Choroid plexus epithelial cell (primary cell): ENCODE measurements at regions not wholly inside any gene's neighbourhood (a gene's known extent, or its start where the extent isn't known, plus 50 kb on each side); places are given as distances from the start of the nearest gene placed in this dataset.

ENCODE experiments used
- DNase-seq: peaks from one replicate; pipeline ENCODE4 v3.0.0-alpha.2; 2010; ENCODE audit warnings: low read depth
- H3K4me3 ChIP-seq: 2 replicates; pipeline ENCODE4 v1.5.1; 2011; ENCODE audit warnings: low read depth, mild to moderate bottlenecking, control low read depth, low read length, moderate library complexity
- CTCF ChIP-seq: conservative IDR thresholded peaks from 2 replicates; pipeline ENCODE4 v1.5.1; 2011; ENCODE audit warnings: low read depth, mild to moderate bottlenecking, control low read depth, inconsistent platforms, low read length, moderate library complexity

- no peak for DNase-seq
- no peak for TF ChIP-seq CTCF
- H3K4me3 ChIP-seq: no peak overlapping the region
Measured at GRCh38 chr1:114336360-114336759, 174.6 kb downstream of the TRIM33 start.

- H3K4me3 ChIP-seq: no peak overlapping the region
- no peak for DNase-seq
- no peak for TF ChIP-seq CTCF
Measured at GRCh38 chr1:114335273-114335672, 175.7 kb downstream of the TRIM33 start.

GRCh38 chr1:114334297-114334696 is 176.7 kb downstream of the TRIM33 start:
- TF ChIP-seq CTCF: no peak
- H3K4me3 ChIP-seq: no peak overlapping the region
- no peak for DNase-seq

- no peak for DNase-seq
- H3K4me3 ChIP-seq: no peak overlapping the region
- no peak for TF ChIP-seq CTCF
Measured at GRCh38 chr1:114333690-114334089, 177.3 kb downstream of the TRIM33 start.

- TF ChIP-seq CTCF: no peak
- no peak overlapping the region for H3K4me3 ChIP-seq
- DNase-seq: no peak
Measured at GRCh38 chr1:114331936-114332335, 178.3 kb upstream of the SYT6 start.

GRCh38 chr1:114330451-114330983 is 176.8 kb upstream of the SYT6 start:
- no peak for TF ChIP-seq CTCF
- no peak for DNase-seq
- no peak overlapping the region for H3K4me3 ChIP-seq

GRCh38 chr1:114328361-114328904 is 174.8 kb upstream of the SYT6 start:
- no peak overlapping the region for H3K4me3 ChIP-seq
- no peak for TF ChIP-seq CTCF
- no peak for DNase-seq
